Hepatocyte (in vitro differentiated cells): ENCODE measurements at regions not wholly inside any gene's neighbourhood (a gene's known extent, or its start where the extent isn't known, plus 50 kb on each side); places are given as distances from the start of the nearest gene placed in this dataset.

Experiments used
- DNase-seq: peaks from one replicate; pipeline ENCODE4 v3.0.0-alpha.2; 2016; ENCODE audit warnings: low spot score
- H2AFZ ChIP-seq: fragments of 200-600 bp; sonication (generic); 2 replicates; pipeline ENCODE4 v1.6.0; 2016; ENCODE audit warnings: antibody characterized with exemption, mild to moderate bottlenecking
- H3K27ac ChIP-seq: fragments of 200-600 bp; sonication (generic); 2 replicates; pipeline ENCODE4 v1.5.1; 2016; ENCODE audit warnings: mild to moderate bottlenecking
- H3K27me3 ChIP-seq: fragments of 200-600 bp; sonication (generic); 2 replicates; pipeline ENCODE4 v1.6.1; 2016
- H3K36me3 ChIP-seq: fragments of 200-600 bp; sonication (generic); replicated peaks from 2 replicates; pipeline ENCODE4 v1.5.1; 2016; ENCODE audit warnings: low read depth; ENCODE audit not compliant: insufficient read depth
- H3K4me1 ChIP-seq: fragments of 200-600 bp; sonication (generic); 2 replicates; pipeline ENCODE4 v1.5.1; 2016; ENCODE audit warnings: mild to moderate bottlenecking, moderate library complexity; ENCODE audit not compliant: insufficient read depth
- H3K4me2 ChIP-seq: fragments of 200-600 bp; sonication (generic); 2 replicates; pipeline ENCODE4 v1.6.0; 2016
- H3K4me3 ChIP-seq: fragments of 200-600 bp; sonication (generic); 2 replicates; pipeline ENCODE4 v1.5.1; 2016; ENCODE audit warnings: mild to moderate bottlenecking
- H3K79me2 ChIP-seq: fragments of 200-600 bp; sonication (generic); 2 replicates; pipeline ENCODE4 v1.6.0; 2017; ENCODE audit warnings: mild to moderate bottlenecking
- H3K9me2 ChIP-seq: fragments of 200-600 bp; sonication (generic); replicated peaks from 2 replicates; pipeline ENCODE4 v1.6.0; 2017; ENCODE audit warnings: mild to moderate bottlenecking; ENCODE audit not compliant: insufficient read depth
- H3K9me3 ChIP-seq: fragments of 200-600 bp; sonication (generic); 2 replicates; pipeline ENCODE4 v1.5.1; 2016; ENCODE audit warnings: low read depth, mild to moderate bottlenecking
- H4K20me1 ChIP-seq: fragments of 200-600 bp; sonication (generic); 2 replicates; pipeline ENCODE4 v1.6.0; 2016; ENCODE audit warnings: mild to moderate bottlenecking; ENCODE audit not compliant: insufficient read depth, poor library complexity, severe bottlenecking
- CTCF ChIP-seq: fragments of 200-600 bp; sonication (generic); IDR thresholded peaks from 2 replicates; pipeline ENCODE4 v1.5.1; 2016; ENCODE audit warnings: antibody characterized with exemption, mild to moderate bottlenecking; ENCODE audit not compliant: poor library complexity
- EZH2 ChIP-seq: fragments of 200-600 bp; sonication (generic); IDR thresholded peaks from 2 replicates; pipeline ENCODE4 v1.6.1; 2016; ENCODE audit warnings: antibody characterized with exemption, mild to moderate bottlenecking, borderline replicate concordance
- EZH2phosphoT487 ChIP-seq: fragments of 200-600 bp; sonication (generic); IDR thresholded peaks from one replicate; pipeline ENCODE4 v1.6.1; 2018; ENCODE audit warnings: antibody characterized with exemption, mild to moderate bottlenecking, low read depth, moderate library complexity; ENCODE audit not compliant: unreplicated experiment, severe bottlenecking
- WGBS: methylation state at CpG from one replicate; pipeline ENCODE4 v1.1.6; 2016; ENCODE audit warnings: low lambda C conversion rate; ENCODE audit errors: missing lambda C conversion rate; 5-methylcytosine and 5-hydroxymethylcytosine counted together

GRCh38 chr7:121638286-121638685 lies 234.7 kb upstream of the PTPRZ1 start:
- Histone ChIP-seq H3K36me3 (no peaks in the 10 kb centered on the region), H2AFZ (no peak overlapping the region), H3K4me1 (peaks cover 6% of the 10 kb centered on the region), H3K4me3 (no peak overlapping the region), H3K9me3 (no peaks in the 10 kb centered on the region), H3K4me2 (peak overlapping the region; percentile 27), H3K79me2 (no peaks in the 10 kb centered on the region), H3K27me3 (no peaks in the 10 kb centered on the region), H3K27ac (peak overlapping the region; percentile 68), H3K9me2 (no peaks in the 10 kb centered on the region), H4K20me1 (no peaks in the 10 kb centered on the region)
- 82% methylated on average over 3 of the region's 3 CpGs for WGBS
- peak; percentile 5 for DNase-seq
- no peak for TF ChIP-seq EZH2
- TF ChIP-seq CTCF, result no peak
- no peak for TF ChIP-seq EZH2phosphoT487

- Histone ChIP-seq H3K9me2 (no peaks in the 10 kb centered on the region), H3K27ac (peak overlapping the region; percentile 46), H4K20me1 (no peaks in the 10 kb centered on the region), H3K4me1 (peaks cover 6% of the 10 kb centered on the region), H3K27me3 (no peaks in the 10 kb centered on the region), H2AFZ (no peak overlapping the region), H3K36me3 (no peaks in the 10 kb centered on the region), H3K9me3 (no peaks in the 10 kb centered on the region), H3K4me3 (no peak overlapping the region), H3K79me2 (no peaks in the 10 kb centered on the region), H3K4me2 (no peak overlapping the region)
- TF ChIP-seq EZH2 (no peak), EZH2phosphoT487 (no peak), CTCF (no peak)
- DNase-seq, result no peak
- 20% methylated on average over 1 of the region's 1 CpG for WGBS
These were observed 238.2 kb upstream of the FAM3C start for GRCh38 chr7:121634356-121634755.

GRCh38 chr7:121633186-121633585 lies 237.1 kb upstream of the FAM3C start:
- no peaks in the 10 kb centered on the region for H3K36me3 ChIP-seq
- H3K79me2 ChIP-seq, result no peaks in the 10 kb centered on the region
- no peaks in the 10 kb centered on the region for H3K27me3 ChIP-seq
- TF ChIP-seq CTCF (no peak), EZH2phosphoT487 (no peak), EZH2 (no peak)
- H3K4me2 ChIP-seq, result no peak overlapping the region
- no peak overlapping the region for H3K27ac ChIP-seq
- no peaks in the 10 kb centered on the region for H3K9me2 ChIP-seq
- H3K9me3 ChIP-seq, result no peaks in the 10 kb centered on the region
- DNase-seq, result no peak
- no peak overlapping the region for H2AFZ ChIP-seq
- WGBS, result 91% methylated on average over 3 of the region's 3 CpGs
- no peaks in the 10 kb centered on the region for H4K20me1 ChIP-seq
- no peak overlapping the region for H3K4me3 ChIP-seq
- no peaks in the 10 kb centered on the region for H3K4me1 ChIP-seq

GRCh38 chr7:121624958-121625357 lies 228.8 kb upstream of the FAM3C start:
- TF ChIP-seq CTCF, result no peak
- no peak for TF ChIP-seq EZH2phosphoT487
- no peak for TF ChIP-seq EZH2
- no peak overlapping the region for H3K4me3 ChIP-seq
- no peak overlapping the region for H3K27ac ChIP-seq
- no peak for DNase-seq
- WGBS, result 90% methylated on average over 3 of the region's 3 CpGs
- no peaks in the 10 kb centered on the region for H3K4me1 ChIP-seq
- H3K9me3 ChIP-seq, result no peaks in the 10 kb centered on the region
- no peaks in the 10 kb centered on the region for H3K27me3 ChIP-seq
- no peak overlapping the region for H3K4me2 ChIP-seq
- no peaks in the 10 kb centered on the region for H3K36me3 ChIP-seq
- H2AFZ ChIP-seq, result no peak overlapping the region
- no peaks in the 10 kb centered on the region for H3K9me2 ChIP-seq
- no peaks in the 10 kb centered on the region for H3K79me2 ChIP-seq
- no peaks in the 10 kb centered on the region for H4K20me1 ChIP-seq
